ENCODE measurements at regions not wholly inside any gene's neighbourhood (a gene's known extent, or its start where the extent isn't known, plus 50 kb on each side); places are given as distances from the start of the nearest gene placed in this dataset.

DNA sequence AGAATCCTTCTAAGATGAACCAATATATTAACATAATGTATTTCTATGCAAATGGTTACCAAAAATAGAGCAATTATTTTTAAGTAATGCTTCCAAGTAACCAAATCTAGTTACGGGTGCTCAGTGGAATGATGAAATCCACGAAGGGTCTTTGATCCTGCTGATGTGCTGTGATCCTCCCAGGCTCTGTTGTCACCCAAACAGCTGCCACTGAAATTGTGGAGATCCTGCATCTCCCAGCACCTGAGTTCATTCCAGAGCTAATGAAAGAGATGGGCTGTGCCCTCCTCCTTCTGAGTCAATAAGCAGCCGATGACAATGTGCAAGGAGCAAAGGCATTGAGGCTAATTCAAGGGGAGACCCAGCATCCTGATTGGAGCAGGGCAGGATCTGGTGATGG, 362.4 kb upstream of the SOX11 start:
- H3K4me3 ChIP-seq (ENCODE audit: low read length in 2 of 2): no peak overlapping the region

DNA sequence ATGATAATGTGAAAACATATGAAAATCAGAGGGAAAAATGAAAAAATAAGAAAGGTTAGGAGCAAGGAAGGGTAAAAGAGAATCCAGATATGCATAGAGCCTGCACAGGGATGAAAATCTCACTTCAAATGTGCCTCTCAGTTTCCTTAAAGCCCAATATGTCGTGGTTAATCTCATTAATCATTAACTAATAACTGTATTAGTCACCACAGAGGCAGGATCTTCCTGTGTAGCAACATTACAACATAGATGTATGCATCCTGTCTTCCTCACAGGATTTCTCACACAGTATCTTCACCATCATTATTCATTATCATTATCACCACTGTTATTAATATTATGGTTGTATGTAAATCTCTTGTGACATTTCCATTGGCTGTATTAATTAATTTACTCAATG, 361.2 kb upstream of the SOX11 start:
- no peaks in the 10 kb centered on the region for H3K4me1 ChIP-seq (ENCODE audit: control insufficient read depth in 2 of 2, insufficient read depth in 2 of 2, low read length in 2 of 2)
- no peak overlapping the region for H3K4me3 ChIP-seq (ENCODE audit: low read length in 2 of 2)
- no peaks in the 10 kb centered on the region for H3K9me3 ChIP-seq (ENCODE audit: control insufficient read depth in 2 of 2, insufficient read depth in 1 of 2, low read length in 1 of 2)
- WGBS: 20% methylated on average over 1 of the region's 1 CpG
- no peak for DNase-seq (ENCODE audit: low read depth in 6 of 9, low spot score in 9 of 9)
- H3K36me3 ChIP-seq (ENCODE audit: control insufficient read depth in 2 of 2, insufficient read depth in 2 of 2, low read length in 1 of 2): no peaks in the 10 kb centered on the region
- H3K27ac ChIP-seq (ENCODE audit: low read depth in 1 of 2, low read length in 1 of 2): no peak overlapping the region
- no peaks in the 10 kb centered on the region for H3K27me3 ChIP-seq (ENCODE audit: control insufficient read depth in 2 of 2, insufficient read depth in 1 of 2, low read length in 1 of 2)

More for the DNA sequence above, 362.4 kb upstream of the SOX11 start:
- no peaks in the 10 kb centered on the region for H3K4me1 ChIP-seq (ENCODE audit: control insufficient read depth in 2 of 2, insufficient read depth in 2 of 2, low read length in 2 of 2)
- no peaks in the 10 kb centered on the region for H3K9me3 ChIP-seq (ENCODE audit: control insufficient read depth in 2 of 2, insufficient read depth in 1 of 2, low read length in 1 of 2)
- H3K27ac ChIP-seq (ENCODE audit: low read depth in 1 of 2, low read length in 1 of 2): no peak overlapping the region
- H3K36me3 ChIP-seq (ENCODE audit: control insufficient read depth in 2 of 2, insufficient read depth in 2 of 2, low read length in 1 of 2): no peaks in the 10 kb centered on the region
- WGBS: 88% methylated on average over 3 of the region's 3 CpGs
- H3K27me3 ChIP-seq (ENCODE audit: control insufficient read depth in 2 of 2, insufficient read depth in 1 of 2, low read length in 1 of 2): no peaks in the 10 kb centered on the region
- DNase-seq (ENCODE audit: low read depth in 6 of 9, low spot score in 9 of 9): no peak

DNA sequence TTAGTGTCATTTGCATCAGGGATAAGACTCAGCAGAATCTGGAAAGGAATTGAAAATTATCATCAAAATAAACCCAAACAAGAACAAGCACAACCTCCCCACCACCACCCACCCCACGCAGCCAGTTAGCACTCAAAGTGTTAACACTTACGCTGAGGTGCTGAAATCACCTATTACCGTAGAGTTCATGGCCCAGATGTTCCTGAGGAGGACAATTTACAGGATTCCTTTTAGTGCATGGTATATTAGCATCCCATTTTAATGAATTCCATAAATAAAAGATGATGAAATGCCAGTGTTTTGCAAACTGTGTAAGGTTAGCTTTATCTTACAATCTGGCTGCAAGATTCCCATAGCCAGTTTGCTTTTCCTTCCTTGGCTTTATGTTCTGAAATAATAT, 359.3 kb upstream of the SOX11 start:
- 70% methylated on average over 3 of the region's 3 CpGs for WGBS
- Histone ChIP-seq H3K27me3 (ENCODE audit: control insufficient read depth in 2 of 2, insufficient read depth in 1 of 2, low read length in 1 of 2) (no peaks in the 10 kb centered on the region), H3K27ac (ENCODE audit: low read depth in 1 of 2, low read length in 1 of 2) (no peak overlapping the region), H3K4me3 (ENCODE audit: low read length in 2 of 2) (no peak overlapping the region), H3K9me3 (ENCODE audit: control insufficient read depth in 2 of 2, insufficient read depth in 1 of 2, low read length in 1 of 2) (no peaks in the 10 kb centered on the region), H3K36me3 (ENCODE audit: control insufficient read depth in 2 of 2, insufficient read depth in 2 of 2, low read length in 1 of 2) (no peaks in the 10 kb centered on the region), H3K4me1 (ENCODE audit: control insufficient read depth in 2 of 2, insufficient read depth in 2 of 2, low read length in 2 of 2) (no peaks in the 10 kb centered on the region)
- DNase-seq (ENCODE audit: low read depth in 6 of 9, low spot score in 9 of 9): no peak

DNA sequence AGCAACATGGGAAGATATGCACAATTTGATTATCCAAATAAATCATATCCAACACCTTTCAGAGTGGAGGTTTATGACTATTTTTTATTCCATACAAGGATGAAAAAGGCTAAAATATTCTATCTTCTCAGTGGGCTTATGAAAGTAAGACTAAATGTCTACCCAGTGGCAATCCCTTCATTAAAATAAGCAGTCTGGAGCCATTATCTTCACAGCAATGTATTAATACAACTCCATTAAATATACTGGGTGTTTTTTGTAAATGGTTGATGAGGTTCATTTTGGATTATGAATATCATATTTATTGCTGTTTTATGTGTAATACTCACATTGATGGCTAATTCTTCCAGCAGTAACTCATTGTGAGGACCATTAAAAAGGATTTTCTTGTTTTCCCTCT, 352.7 kb upstream of the SOX11 start:
- H3K4me3 ChIP-seq (ENCODE audit: low read length in 2 of 2): no peak overlapping the region
- no peak overlapping the region for H3K27ac ChIP-seq (ENCODE audit: low read depth in 1 of 2, low read length in 1 of 2)
- no peak for DNase-seq (ENCODE audit: low read depth in 6 of 9, low spot score in 9 of 9)
- no peaks in the 10 kb centered on the region for H3K4me1 ChIP-seq (ENCODE audit: control insufficient read depth in 2 of 2, insufficient read depth in 2 of 2, low read length in 2 of 2)
- no peaks in the 10 kb centered on the region for H3K9me3 ChIP-seq (ENCODE audit: control insufficient read depth in 2 of 2, insufficient read depth in 1 of 2, low read length in 1 of 2)
- H3K27me3 ChIP-seq (ENCODE audit: control insufficient read depth in 2 of 2, insufficient read depth in 1 of 2, low read length in 1 of 2): no peaks in the 10 kb centered on the region
- H3K36me3 ChIP-seq (ENCODE audit: control insufficient read depth in 2 of 2, insufficient read depth in 2 of 2, low read length in 1 of 2): no peaks in the 10 kb centered on the region

DNA sequence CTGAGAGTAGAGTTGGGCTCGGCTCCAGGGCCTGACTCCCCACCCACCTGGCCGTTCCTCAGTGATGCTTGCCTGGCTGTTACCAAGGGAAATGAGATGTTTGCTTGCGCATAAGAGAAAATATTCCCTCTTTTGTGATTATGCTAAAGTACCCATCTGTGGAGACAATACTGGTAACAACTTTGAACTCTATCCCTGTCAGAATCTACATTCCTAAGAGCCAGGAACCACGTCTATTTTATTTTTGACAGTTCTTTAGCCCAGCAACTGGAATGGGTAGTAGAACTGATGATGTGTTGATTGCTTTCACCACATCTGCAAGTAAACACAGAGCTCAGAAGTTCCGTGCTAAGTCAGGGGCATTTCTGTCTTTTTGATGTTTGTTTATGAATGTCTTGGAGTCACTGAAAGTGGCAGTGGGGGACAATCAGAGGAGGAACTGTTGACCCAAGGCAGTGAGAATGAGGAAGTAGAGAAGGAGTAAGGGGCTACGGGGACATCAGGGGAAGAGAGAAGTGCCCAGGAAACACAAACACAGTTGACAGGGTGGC, 348.3 kb upstream of the SOX11 start:
- WGBS: 60% methylated on average over 6 of the region's 6 CpGs
- H3K4me1 ChIP-seq (ENCODE audit: control insufficient read depth in 2 of 2, insufficient read depth in 2 of 2, low read length in 2 of 2): no peaks in the 10 kb centered on the region
- H3K4me3 ChIP-seq (ENCODE audit: low read length in 2 of 2): no peak overlapping the region
- H3K27me3 ChIP-seq (ENCODE audit: control insufficient read depth in 2 of 2, insufficient read depth in 1 of 2, low read length in 1 of 2): no peaks in the 10 kb centered on the region
- H3K36me3 ChIP-seq (ENCODE audit: control insufficient read depth in 2 of 2, insufficient read depth in 2 of 2, low read length in 1 of 2): no peaks in the 10 kb centered on the region
- no peak overlapping the region for H3K27ac ChIP-seq (ENCODE audit: low read depth in 1 of 2, low read length in 1 of 2)
- no peak for DNase-seq (ENCODE audit: low read depth in 6 of 9, low spot score in 9 of 9)
- no peaks in the 10 kb centered on the region for H3K9me3 ChIP-seq (ENCODE audit: control insufficient read depth in 2 of 2, insufficient read depth in 1 of 2, low read length in 1 of 2)

DNA sequence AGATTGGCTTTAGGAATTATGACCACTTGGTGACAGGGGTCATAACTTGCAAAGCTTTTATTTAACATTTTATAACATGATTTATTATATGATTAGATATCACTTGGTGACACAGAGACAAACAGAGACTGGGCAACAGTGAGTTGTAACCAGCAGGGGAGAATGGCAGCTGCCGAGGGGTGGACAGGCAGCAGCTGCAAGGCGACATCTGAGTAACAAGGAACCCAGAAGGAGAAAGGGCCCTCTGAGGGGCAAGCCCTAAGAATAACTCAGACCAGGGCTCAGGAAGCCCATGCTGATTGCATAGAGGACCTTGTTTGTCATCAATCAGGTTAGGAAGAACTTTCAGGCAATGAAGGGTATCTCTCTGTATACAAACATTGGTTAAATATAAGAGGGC, 339.9 kb upstream of the SOX11 start:
- H3K4me3 ChIP-seq (ENCODE audit: low read length in 2 of 2): no peak overlapping the region
- 89% methylated on average over 2 of the region's 2 CpGs for WGBS
- no peak for DNase-seq (ENCODE audit: low read depth in 6 of 9, low spot score in 9 of 9)
- no peaks in the 10 kb centered on the region for H3K27me3 ChIP-seq (ENCODE audit: control insufficient read depth in 2 of 2, insufficient read depth in 1 of 2, low read length in 1 of 2)
- no peaks in the 10 kb centered on the region for H3K36me3 ChIP-seq (ENCODE audit: control insufficient read depth in 2 of 2, insufficient read depth in 2 of 2, low read length in 1 of 2)
- no peaks in the 10 kb centered on the region for H3K4me1 ChIP-seq (ENCODE audit: control insufficient read depth in 2 of 2, insufficient read depth in 2 of 2, low read length in 2 of 2)
- no peak overlapping the region for H3K27ac ChIP-seq (ENCODE audit: low read depth in 1 of 2, low read length in 1 of 2)
- H3K9me3 ChIP-seq (ENCODE audit: control insufficient read depth in 2 of 2, insufficient read depth in 1 of 2, low read length in 1 of 2): no peaks in the 10 kb centered on the region

DNA sequence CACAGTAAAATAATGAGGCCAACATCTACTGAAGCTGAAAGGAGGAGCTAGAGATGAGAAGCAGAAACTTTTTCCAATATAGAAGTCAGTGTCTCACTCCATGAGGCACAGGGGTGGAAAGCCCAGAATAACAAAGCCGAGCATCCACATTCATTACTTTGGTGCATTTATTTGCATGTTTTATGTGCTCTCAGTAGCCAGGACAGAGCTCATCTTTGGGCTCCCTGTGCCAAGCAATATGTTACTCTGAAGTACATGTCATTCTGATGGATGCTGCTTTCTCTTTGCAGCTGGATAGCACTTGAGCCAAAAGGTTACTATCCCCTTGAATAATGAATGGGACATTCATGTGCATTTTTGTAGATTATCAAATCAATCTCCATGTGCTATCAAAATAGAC, 338.6 kb upstream of the SOX11 start:
- DNase-seq (ENCODE audit: low read depth in 6 of 9, low spot score in 9 of 9): no peak
- H3K9me3 ChIP-seq (ENCODE audit: control insufficient read depth in 2 of 2, insufficient read depth in 1 of 2, low read length in 1 of 2): no peaks in the 10 kb centered on the region
- H3K27me3 ChIP-seq (ENCODE audit: control insufficient read depth in 2 of 2, insufficient read depth in 1 of 2, low read length in 1 of 2): no peaks in the 10 kb centered on the region
- WGBS: 48% methylated on average over 1 of the region's 1 CpG
- H3K4me3 ChIP-seq (ENCODE audit: low read length in 2 of 2): no peak overlapping the region
- H3K27ac ChIP-seq (ENCODE audit: low read depth in 1 of 2, low read length in 1 of 2): no peak overlapping the region
- no peaks in the 10 kb centered on the region for H3K4me1 ChIP-seq (ENCODE audit: control insufficient read depth in 2 of 2, insufficient read depth in 2 of 2, low read length in 2 of 2)
- no peaks in the 10 kb centered on the region for H3K36me3 ChIP-seq (ENCODE audit: control insufficient read depth in 2 of 2, insufficient read depth in 2 of 2, low read length in 1 of 2)

DNA sequence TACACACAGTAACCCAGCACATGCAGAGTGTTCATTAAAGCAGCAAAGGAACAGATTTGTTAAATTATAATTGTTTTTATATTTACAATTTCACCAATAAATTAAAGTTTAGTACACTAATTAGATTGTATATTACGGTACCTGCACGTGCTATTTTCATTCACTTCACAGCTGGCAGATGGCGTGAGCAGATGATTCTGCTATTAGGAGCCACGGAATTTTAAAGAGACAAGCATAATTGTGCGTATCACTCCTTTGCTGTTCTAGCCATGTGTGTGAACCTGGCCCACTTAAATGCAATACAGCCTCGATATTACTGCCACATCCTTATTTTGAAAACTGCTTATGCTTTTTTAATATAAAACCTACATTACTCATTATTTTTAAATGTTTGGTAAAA, 332.8 kb upstream of the SOX11 start:
- no peaks in the 10 kb centered on the region for H3K9me3 ChIP-seq (ENCODE audit: control insufficient read depth in 2 of 2, insufficient read depth in 1 of 2, low read length in 1 of 2)
- no peaks in the 10 kb centered on the region for H3K27me3 ChIP-seq (ENCODE audit: control insufficient read depth in 2 of 2, insufficient read depth in 1 of 2, low read length in 1 of 2)
- no peak overlapping the region for H3K4me3 ChIP-seq (ENCODE audit: low read length in 2 of 2)
- DNase-seq (ENCODE audit: low read depth in 6 of 9, low spot score in 9 of 9): no peak
- no peaks in the 10 kb centered on the region for H3K4me1 ChIP-seq (ENCODE audit: control insufficient read depth in 2 of 2, insufficient read depth in 2 of 2, low read length in 2 of 2)
- no peak overlapping the region for H3K27ac ChIP-seq (ENCODE audit: low read depth in 1 of 2, low read length in 1 of 2)
- H3K36me3 ChIP-seq (ENCODE audit: control insufficient read depth in 2 of 2, insufficient read depth in 2 of 2, low read length in 1 of 2): no peaks in the 10 kb centered on the region
- 91% methylated on average over 6 of the region's 6 CpGs for WGBS

DNA sequence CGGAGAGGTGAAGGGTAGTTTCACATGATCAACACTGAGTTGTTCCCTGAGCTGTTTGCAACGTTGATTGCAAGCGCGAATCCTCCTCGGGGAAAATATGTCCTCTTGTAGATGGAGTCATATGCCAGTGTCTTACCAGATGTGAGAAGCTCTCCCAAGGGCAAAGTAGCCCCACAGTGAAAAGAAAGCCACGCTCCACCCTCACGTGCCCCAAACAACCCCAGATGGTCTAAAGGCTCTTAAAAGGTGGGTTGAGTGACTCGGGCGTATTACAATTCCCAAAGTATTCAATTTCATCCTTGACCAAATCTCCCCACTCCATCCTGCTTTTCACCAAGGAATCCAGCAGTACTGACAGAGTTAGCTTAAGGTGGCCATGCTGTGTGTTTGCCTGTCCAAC, 332.1 kb upstream of the SOX11 start:
- WGBS: 82% methylated on average over 9 of the region's 9 CpGs
- H3K27me3 ChIP-seq (ENCODE audit: control insufficient read depth in 2 of 2, insufficient read depth in 1 of 2, low read length in 1 of 2): no peaks in the 10 kb centered on the region
- no peaks in the 10 kb centered on the region for H3K36me3 ChIP-seq (ENCODE audit: control insufficient read depth in 2 of 2, insufficient read depth in 2 of 2, low read length in 1 of 2)
- no peak overlapping the region for H3K27ac ChIP-seq (ENCODE audit: low read depth in 1 of 2, low read length in 1 of 2)
- no peak overlapping the region for H3K4me3 ChIP-seq (ENCODE audit: low read length in 2 of 2)
- H3K4me1 ChIP-seq (ENCODE audit: control insufficient read depth in 2 of 2, insufficient read depth in 2 of 2, low read length in 2 of 2): no peaks in the 10 kb centered on the region
- DNase-seq (ENCODE audit: low read depth in 6 of 9, low spot score in 9 of 9): no peak
- no peaks in the 10 kb centered on the region for H3K9me3 ChIP-seq (ENCODE audit: control insufficient read depth in 2 of 2, insufficient read depth in 1 of 2, low read length in 1 of 2)

DNA sequence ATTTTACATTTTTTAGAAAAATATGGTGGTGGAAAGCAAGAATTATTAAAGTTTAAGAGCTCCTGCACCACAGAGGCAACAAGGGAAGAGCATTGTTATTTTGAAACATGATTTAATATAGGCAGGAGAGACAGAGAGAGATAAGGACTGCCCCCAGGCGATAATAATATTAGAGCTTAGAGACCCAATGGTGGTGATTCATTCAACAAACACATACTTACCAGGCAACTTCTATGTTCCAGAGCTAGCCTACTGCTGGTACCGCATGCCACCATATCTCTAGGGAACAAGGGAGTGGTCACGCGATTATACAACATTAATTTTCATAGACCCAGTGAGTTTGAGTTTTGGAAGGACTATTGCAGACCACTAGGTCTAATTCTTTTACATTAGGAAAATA, 327.8 kb upstream of the SOX11 start:
- Histone ChIP-seq H3K27ac (ENCODE audit: low read depth in 1 of 2, low read length in 1 of 2) (no peak overlapping the region), H3K4me3 (ENCODE audit: low read length in 2 of 2) (no peak overlapping the region), H3K27me3 (ENCODE audit: control insufficient read depth in 2 of 2, insufficient read depth in 1 of 2, low read length in 1 of 2) (no peaks in the 10 kb centered on the region), H3K36me3 (ENCODE audit: control insufficient read depth in 2 of 2, insufficient read depth in 2 of 2, low read length in 1 of 2) (no peaks in the 10 kb centered on the region), H3K9me3 (ENCODE audit: control insufficient read depth in 2 of 2, insufficient read depth in 1 of 2, low read length in 1 of 2) (no peaks in the 10 kb centered on the region), H3K4me1 (ENCODE audit: control insufficient read depth in 2 of 2, insufficient read depth in 2 of 2, low read length in 2 of 2) (no peaks in the 10 kb centered on the region)
- 95% methylated on average over 4 of the region's 4 CpGs for whole genome bisulfite sequencing
- no peak for DNase-seq (ENCODE audit: low read depth in 6 of 9, low spot score in 9 of 9)
